T-helper 2 cell treated with Interferon-gamma antibody and Interleukin-4, amounts not matched to agents 100 ng/mL and 5 ng/mL, for 36 hours (primary cell): ENCODE measurements at regions not wholly inside any gene's neighbourhood (a gene's known extent, or its start where the extent isn't known, plus 50 kb on each side); places are given as distances from the start of the nearest gene placed in this dataset.

Experiments
- intact Hi-C: fragments of 100-400 bp; cut with micrococcal nuclease; formaldehyde crosslinking; loops from one replicate; pipeline ENCODE4 v1.15.1; 2023

DNA sequence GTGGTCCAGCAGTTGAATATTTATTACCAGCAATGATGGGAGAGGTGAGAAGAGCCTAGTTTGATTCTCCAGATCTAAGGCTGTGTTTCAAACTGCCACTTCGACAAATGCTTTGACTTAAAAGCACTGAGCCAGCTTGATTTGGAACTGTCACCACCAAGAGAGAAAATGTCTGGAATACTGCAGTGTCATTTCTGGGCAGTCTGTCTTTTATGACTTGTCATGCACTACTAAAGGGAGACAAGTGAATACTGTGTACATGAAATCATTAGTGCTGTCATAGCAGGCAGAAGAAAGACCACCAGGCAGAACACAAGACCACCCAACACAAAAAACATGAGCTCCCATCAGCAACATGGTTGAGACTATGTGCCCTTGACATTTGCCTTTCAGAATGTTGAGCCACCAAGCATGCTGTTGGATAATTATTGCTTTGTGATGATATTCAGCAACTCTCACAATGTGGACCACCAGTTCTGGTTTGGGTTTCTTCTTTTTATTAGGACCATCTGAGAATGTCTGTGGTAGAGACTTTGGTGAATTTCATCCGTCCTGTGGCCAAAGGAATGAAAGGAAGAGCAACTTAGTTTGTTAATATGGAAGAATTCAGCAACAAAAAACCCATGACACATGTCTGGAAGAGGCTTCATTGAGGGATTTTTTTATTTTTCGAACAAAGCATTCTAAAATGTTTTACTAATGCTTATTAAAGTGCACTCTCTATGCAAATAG is 125.8 kb downstream of the NTMT2 start:
- intact Hi-C loops: no loop called here

DNA sequence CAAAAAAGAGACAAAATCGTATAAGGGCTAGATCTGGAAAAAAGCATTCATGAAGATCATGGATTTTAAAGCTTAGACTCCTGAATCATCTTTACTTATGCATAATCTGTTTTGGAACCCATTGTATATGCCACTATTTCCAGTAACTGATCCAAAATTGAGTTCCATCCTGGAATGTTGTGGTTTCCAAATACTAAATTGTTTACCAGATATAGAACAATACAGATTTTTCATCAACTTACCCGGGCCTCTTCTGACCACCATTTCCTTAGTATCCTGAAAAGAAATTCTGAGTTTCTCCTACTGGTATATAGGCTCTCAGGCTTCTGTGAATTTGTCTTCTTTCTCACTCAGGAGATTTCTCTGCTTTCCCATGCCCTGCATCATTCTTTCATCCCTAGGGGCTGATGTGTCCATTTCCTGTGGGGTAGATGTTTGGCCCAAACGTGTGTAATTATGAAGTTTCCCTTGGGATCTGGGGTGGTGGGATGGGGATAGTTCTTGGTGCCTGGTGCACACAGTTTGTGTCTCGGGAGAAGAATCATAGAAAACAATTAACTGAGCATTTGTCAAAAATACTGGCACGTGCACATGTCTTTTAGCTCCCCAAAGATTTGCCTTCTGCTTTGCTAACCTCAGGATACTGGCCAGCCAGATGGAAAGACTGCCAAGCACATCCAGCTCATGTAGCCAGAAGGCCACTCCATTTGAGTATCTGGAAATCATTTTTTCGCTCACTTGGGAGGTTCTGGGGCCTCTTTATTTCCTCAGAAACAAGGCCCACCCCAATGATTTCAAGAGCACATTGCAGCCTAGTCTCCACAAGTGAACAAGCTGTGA is 127.8 kb downstream of the NTMT2 start:
- intact Hi-C loops: no loop called here

DNA sequence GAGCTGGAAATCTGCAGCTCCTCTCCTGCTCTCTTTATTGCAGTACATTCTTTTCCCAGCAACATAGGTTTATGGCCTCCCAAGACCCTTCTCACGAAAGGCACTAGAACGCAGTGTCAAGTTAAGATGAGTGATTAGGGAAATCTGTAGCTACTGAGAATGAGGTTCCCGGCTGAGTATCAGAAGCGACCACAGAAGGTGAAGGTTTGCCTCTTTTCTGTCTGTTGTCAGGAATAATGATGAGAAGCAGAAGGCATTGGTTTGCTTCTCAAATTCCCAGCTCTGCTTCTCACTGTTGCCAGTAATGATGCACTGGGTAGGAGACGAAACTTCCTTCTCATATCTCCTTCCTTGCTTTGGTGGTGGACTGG is 128.4 kb downstream of the NTMT2 start:
- intact Hi-C loops: no loop called here

DNA sequence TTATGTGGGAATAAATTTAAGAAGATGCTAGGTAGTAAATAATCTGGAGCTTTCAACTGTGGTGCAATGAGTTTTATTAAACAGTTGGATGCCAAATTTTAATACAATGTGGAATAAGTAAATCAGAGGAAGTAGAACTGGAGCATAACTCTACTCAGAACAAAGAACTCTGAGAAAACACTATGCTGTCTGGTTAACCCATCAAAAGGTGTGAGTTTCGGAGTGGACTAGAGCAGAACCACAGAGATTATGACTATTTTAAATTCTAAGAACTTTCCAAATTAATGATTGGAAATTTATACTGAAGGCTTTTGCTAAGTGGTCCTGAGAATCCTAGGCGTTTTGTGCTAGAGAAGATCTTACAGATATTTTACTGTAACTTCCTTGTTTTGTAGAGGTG is 132.2 kb downstream of the NTMT2 start:
- intact Hi-C loops: no loop called here

DNA sequence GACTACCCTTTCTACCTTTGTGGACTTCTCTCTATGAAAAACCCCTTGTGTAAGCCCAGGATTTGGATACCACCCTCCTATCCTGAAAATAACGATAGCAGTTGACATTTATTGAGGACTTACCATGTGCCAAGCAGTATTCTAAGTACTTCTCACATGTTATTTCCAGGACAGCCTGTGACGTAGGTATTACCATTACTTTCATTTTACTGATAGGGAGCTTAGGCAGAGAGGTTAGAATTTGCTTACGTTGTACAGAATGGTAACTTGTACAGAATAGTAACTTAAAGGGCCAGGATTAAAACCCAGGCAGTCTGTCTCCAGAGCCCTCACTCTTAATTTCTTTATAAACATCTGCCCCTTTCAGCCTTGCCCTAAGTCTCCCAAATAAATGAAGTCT is 138.3 kb downstream of the NTMT2 start:
- intact Hi-C loops: no loop called here

DNA sequence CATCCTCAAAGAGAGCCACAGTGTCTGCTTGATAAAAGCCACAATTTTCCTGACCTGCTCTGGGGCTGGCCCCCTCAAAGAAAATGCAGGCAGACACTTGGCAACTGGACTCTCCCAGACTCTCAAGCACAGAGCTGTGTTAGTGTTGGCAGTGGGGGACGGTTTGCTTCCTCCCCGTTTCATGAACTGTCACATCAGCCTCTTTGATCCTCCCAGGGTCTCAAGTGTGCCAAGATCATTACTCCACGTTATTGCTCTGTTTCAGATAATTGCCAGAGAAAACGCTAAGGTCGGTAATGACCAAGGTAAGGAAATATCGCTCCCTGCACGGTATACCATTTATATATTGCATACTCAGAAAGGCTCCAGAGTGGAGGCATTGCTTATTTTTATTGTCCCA is 138.8 kb downstream of the NTMT2 start:
- intact Hi-C loops: no loop called here

DNA sequence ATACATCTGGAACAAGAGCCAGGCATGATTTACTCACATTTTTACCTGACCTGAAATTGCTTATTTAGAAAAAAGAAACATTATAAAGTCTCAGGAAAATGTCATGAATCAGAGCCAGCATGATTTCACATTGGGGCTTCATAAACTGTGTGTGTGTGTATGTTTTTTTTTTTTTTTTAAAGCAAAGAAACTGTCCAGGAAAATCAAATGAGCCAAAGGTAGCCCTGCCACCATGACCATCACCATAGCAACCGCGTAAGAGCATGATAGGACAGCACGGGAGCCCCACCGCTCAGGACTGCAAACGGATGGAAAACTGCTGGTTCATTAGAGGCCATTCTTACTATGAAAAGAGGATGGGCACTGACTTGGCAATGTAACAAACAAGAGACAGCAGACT is 139.2 kb downstream of the NTMT2 start:
- intact Hi-C loops: no loop called here

DNA sequence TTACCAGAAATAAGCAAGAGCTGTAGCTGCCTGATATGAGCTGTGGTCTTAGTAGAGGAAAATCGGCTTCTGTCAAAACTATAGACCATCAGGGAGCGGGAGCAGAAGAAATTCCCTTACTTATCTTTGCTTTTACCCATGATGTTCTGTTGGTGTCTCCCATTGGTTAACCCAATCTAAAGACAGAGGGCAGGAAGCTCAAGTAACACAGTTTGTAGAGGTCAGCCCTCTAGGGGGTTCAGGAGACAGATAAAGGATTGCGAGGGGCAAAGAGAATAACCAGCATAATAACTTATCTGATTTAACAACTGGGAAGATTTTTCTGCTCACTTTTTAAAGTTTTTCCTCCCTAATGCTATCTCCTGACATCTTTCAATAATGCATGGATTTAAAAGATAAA is 142.4 kb downstream of the NTMT2 start:
- intact Hi-C loops: no loop called here

DNA sequence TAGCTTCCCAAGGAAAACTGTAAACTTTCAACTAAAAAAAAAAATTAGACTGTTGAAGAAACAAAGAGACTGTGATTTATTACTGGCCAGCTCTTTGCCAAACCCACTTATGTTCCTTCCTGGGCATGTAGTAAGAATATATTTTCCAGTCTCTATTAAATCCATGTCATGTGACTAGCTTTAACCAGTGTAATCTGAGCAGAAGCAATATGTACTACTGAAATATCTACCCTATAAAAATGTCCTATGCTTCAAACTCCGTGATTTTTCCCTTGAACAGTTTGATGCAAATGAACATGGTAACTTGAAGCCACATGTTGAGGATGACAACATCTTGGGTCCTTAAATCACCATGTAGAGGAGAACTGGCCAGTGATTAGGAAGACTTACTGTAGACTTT is 144.5 kb downstream of the NTMT2 start:
- intact Hi-C loops: no loop called here

DNA sequence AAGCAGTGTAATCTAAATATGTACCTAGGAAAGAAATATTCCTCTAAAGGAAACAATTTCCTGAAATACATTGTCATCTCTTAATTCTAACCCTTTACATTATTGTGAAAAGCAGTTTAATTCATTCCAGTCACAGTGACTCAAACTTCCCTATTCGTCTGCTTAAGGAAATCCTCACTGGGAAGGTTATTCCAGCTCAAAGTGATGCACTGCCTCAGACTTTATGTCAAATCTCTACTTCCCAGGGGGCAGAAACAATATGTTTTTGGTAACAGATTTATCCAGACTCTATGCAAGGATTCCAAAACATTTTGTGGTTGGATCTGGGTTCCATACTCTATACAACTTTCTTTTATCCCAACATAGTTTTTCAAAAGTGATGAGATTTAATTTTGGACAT is 145.2 kb downstream of the NTMT2 start:
- intact Hi-C loops: no loop called here

DNA sequence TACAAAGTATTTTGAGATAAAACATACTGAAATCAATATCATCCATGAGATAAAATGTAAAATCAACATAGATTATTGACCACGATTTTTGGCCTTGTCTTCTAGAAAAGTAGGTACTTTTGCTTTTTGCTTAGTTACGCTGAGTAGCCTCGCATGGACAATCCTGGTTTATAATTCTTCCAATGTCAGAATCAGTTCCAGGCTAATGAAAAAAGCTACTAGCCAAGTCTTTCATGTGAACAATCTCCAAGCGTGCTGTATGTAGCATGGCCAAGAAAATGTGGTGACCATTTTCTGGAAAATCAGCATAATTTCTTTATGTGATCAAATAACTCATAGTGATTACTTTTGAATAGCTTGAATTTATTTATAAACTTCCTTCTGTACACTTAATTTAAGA is 145.8 kb downstream of the NTMT2 start:
- intact Hi-C loops: no loop called here

DNA sequence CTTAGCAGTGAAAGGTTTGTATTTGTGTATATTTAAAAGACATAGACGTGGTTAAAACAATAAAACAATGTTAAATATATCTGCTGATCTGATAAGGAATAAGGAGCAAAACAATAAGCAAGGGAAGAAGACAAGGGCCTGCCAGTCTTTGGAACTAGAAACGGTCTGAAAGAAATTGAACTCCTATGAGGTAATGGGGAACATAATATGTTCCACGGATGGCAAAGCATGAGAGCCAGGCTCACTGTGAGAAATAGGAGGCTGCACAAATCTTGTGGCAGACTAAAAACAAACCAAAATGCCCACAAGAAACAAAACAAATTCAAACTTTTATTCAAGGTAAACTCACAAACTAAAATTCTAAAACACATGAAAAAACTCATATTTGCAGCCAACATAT is 150.5 kb downstream of the NTMT2 start:
- intact Hi-C loops: no loop called here

DNA sequence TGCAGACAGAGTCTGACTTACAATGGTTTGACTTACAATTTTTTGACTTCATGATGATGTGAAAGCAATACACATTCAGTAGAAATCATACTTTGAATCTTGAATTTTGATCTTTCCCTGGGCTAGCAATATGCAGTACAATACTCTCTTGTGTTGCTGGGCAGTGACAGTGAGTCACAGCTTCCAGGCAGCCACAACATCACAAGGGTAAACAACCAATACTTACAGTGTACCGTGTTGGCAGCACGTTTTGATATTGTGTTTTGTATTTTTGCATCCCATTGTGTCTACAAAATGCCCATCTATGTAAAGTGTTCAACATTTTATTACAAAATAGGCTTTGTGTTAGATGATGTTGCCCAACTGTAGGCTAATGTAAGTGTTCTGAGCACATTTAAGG is 150.9 kb downstream of the NTMT2 start:
- intact Hi-C loops: no loop called here

DNA sequence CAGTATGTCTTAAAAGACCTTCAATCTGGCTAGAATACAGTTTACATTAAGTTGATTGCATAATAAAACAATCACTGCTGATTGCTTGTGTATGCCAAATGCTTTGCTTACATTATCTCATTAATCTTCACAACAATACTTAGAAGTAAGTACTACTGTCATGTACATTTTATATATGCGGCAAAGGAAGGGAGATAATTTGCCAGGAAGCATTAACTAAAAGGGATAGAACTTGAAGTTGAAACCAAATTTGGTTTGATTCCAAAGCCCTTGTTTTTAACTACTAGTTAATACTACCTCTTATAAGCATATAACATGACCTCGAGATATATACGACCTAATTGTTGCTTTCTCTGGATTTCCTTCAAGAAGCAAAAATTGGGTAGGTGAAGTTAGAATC is 155.8 kb downstream of the NTMT2 start:
- intact Hi-C loops: no loop called here

DNA sequence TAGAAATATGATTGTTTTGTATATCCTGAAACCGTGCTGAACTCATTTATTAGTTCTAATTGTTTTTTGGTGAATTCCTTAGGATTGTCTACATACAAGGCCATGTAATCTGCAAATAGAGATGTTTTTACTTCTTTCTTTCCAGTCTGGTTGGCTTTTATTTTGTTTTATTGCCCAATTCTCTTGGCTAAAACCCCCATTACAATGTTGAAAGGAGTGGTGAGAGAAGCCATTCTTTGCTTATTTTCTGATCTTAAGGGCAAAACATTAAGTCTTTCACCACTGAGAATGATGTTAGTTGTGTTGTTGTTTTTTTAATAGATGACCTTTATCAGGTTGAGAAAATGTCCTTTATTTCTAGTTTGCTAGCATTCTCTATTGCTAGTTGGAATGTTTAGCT is 157.3 kb downstream of the NTMT2 start:
- intact Hi-C loops: no loop called here

DNA sequence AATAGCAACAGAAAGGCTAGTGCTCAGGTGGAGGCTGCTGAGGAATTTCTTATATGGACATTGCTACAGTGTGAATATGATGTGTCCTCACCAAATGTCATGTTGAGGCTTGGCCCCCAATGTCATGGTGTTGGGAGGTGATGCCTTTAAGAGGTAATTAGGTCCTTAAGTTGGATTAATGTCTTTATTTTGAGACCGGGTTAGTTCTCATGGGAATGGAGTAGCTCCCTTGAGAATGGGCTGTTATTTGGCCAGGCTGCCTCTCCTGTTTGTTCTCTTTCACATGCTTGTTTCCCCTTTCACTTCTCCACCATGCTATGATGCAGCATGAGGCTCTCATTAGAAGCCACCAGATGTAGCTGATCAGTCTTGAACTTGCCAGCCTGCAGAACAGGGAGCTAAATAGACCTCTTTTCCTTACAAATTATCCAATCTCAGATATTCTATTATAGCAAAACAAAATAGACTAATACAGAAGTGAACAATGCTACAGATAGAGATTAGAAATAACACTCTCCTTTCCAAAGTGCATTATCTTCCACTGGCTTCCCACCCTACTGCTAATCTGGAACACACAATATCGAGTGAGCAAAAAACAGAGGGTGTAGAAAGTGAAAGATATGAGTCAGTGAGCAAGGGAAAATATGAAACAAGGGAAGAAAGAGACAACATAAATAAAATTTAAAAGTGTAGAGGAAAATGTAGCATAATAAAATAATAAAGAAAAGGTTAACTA is 160.2 kb downstream of the NTMT2 start:
- intact Hi-C loops: no loop called here

DNA sequence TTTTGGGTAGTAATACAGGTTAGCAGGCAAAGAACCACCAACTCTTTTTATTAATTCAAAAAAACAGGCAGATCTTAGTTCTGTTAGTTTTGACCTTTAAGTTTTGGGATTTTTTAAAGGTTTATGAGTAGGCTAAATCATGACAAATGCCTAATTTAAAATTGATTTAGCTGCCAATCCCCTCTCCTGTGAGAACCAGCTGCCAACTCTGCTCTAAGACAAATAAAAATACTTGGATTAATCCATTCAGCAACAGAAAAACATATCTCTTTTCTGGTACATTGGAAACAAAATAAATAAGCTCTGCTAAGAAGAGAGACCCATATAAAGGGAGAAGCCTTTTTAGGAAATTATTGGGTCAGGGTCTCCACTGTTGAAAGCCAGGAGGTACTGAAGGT is 160.8 kb downstream of the NTMT2 start:
- intact Hi-C loops: no loop called here

DNA sequence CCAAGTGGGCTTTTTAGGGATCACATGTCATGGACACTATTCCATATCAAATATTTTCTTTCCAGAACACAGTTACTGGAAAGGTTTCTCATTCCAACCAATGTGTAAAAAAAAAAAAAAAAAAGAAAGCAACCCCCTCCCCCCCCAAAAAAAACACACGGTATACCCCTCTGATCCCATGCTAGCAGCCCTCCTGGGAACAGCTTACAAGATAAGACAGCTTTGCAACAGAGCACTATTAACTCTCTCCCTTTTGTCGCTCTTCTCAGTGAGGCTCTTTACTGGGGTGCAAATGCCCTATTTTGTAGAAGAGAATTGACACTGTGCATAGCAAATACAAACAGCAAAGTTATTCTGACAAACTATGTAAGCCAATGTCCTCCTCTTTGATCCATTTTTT is 161.2 kb downstream of the NTMT2 start:
- intact Hi-C loops: no loop called here

DNA sequence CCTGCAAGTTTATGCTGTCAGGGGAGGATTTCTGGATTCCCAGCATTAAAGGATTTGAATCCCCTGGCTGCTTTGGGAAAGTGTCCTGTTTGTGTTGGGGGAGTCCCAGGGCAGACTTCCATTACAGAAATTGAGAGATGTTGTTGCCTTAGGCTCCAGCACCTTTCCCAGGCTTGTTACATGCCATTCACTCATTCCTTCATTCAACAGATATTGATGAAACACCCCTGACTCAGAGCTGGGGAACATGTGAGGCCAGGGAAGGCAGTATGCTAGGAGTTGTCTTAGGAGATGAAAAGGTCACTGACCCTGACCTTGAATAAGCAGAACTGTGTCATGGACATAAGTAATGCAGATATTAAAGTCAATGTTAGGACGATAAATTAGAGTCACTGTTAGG is 161.7 kb downstream of the NTMT2 start:
- intact Hi-C loops: no loop called here

DNA sequence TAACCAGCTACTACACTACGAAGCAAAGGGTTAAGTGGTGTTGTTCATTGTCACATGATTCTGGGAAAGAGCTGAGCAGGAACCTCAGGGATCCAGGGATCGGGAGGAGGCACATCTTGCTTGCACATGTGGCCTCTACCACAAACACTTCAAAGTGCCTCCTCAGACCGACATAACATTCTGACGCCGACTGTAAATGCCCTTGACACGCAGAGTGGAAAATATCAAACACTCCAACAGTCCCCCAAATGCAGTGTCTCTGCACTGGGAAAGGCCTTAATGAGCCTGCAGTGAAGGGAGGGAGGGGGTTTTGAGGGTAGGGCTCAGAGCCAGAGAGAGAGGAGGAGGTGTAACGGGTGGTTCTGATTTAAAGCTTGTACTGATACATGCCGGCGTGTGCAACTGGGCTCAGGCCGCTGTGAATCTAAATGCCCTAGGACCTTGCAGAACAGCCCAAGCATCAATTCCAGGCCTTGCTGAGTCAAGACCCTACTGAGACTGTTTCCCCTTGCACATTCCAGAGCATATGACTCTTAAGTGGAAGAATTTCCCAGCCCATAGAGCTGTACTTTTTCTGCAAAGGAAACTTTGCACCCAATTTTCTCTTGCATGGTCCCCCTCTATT is 163.7 kb downstream of the NTMT2 start:
- intact Hi-C loops: no loop called here

DNA sequence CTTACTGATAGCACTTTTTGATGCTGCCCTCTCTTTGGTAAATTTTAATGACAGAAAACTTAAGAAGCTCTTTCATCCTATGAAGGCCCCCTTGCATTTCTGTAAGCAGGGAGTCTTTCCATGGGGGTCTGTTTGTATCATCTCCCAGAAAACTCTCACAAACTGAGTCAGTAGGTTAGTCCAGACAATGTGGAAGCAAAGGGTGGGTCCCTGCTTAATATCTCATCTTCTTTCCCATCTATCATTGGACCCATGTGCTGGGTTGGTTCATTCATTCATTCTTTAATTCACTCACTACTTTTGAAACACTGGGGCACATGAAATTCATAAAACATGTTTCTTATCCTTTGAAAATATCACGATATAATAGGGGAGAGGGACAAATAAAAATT is 164.3 kb downstream of the NTMT2 start:
- intact Hi-C loops: no loop called here

DNA sequence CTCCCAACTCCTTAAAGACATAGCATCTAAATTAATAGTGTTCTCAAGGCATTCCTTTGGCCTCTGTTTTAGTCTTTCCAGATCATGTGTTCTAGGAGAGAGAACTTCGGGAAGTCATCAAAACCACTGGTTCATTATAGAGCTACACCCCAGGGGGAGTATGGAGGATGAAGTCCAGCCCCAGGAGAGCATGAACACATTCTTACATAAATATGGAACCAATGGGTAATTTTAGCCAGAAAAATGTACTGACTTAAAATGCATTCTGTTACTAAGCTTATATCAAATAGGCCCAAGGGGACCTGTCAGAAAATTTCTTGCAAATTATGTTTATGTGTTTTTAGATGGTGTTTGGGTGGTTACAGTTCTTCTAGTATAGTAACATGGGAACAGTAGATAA is 165.2 kb downstream of the NTMT2 start:
- intact Hi-C loops: no loop called here
